Activated gamma-delta T cell treated with anti-CD3 and anti-CD28 coated beads, Interleukin-2, amount 50 U/mL, for 16 hours (primary cell): ENCODE measurements at regions not wholly inside any gene's neighbourhood (a gene's known extent, or its start where the extent isn't known, plus 50 kb on each side); places are given as distances from the start of the nearest gene placed in this dataset.
"Not testable (repeated sequence)": the region's sequence is repeated elsewhere in the genome, so short reads cannot be mapped to it uniquely, and the experiment has no call there.

Experiments used
- DNase-seq: peaks from one replicate; pipeline ENCODE4 v3.0.0-alpha.2; 2020; ENCODE audit warnings: low read depth

DNA sequence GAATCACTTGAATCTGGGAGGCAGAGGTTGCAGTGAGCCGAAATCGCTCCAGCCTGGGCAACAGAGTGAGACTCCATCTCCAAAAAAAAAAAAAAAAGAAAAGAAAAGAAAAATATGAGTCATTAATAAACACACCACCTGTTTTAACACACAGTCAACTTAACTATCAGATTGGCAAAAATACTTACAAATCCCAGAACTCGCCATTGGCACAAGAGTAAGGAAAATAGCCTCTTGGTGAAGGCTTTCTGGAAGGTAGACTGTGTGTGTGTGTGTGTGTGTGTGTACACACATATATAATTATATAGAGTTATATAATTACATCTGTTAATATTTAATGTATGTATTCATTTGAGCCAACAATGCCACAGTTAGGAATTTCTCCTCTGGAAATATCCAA lies 63.7 kb upstream of the UXS1 start:
- no peak for DNase-seq

DNA sequence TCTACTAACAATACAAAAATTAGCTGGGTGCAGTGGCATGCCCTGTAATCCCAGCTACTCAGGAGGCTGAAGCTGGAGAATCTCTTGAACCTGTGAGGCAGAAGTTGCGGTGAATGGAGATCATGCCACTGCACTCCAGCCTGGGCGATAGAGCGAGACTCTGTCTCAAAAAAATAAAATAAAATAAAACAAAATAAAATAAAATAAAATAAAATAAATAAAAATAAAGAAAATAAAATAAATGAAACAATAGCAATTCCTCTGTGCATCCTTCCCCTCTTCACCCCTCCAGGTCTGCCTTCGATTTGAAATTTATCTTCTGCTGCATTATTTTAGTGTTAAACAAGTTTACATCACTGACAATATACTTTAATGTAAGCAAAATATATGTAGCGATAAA lies 63.0 kb upstream of the UXS1 start:
- DNase-seq, result no peak

DNA sequence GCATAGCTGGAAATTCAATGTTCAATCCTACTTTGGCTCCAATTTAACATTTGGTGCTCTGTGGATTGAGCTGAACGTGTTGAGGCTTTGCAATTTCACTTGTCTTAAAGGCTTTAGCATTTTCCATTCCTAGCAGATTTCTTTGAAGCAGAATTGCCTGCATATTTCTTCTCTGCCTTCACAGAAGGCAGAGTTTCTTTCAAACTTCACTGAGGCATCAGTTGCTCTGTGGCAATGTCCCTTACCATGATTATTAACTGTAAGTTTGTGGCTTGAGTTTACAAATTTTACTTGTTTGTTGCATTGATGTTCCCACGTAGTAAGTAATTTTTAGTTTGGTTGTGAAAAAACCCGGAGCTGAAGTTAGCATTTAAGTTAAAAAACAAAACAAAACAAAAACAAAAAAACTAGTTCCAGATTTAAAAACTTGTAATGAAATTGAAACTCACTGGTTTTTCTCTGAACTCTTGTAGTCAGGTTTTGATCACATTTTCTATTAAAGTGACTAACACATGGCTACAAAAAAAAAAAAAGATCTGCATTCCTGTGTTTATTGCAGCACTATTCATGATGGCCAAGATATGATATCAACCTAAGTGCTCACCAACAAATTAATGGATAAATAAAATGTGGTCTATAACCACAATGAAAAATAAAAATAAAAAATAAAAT lies 55.2 kb upstream of the UXS1 start:
- not testable (repeated sequence) for DNase-seq

DNA sequence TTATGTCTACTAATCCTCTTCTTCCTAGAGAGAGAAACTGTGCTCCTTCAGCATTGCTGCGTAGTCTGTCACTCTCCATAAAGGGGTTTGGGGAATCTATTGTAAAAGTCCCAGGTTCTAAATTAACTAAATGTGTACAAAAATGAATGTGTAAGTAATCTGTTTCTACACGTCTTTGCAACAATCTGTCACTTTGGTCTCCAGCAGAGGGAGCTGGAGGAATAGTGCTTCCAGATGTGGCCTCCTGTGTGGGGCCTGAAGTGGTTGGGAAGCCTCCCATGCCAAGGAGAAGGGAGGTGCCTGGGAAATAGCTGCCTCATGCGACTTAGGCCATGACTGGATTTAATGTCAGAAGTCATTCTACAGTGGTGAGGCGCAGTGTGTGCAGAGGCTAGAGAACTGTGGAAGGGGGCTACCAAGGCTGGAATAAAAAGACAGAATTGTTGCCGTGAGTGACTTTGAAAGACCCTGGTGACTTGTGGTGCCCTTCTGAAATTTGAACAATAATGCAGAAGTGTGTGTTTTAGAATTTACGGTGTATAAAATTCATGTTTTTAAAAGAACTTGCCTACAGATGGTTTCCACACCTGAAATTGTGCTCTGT lies 54.5 kb upstream of the UXS1 start:
- not testable (repeated sequence) for DNase-seq
